Aorta (tissue), 5 donors: ENCODE measurements at regions not wholly inside any gene's neighbourhood (a gene's known extent, or its start where the extent isn't known, plus 50 kb on each side); places are given as distances from the start of the nearest gene placed in this dataset.

ENCODE experiments used
- ATAC-seq: fragments of 200-7000 bp; cut with Tn5 transposase; one replicate; pipeline ENCODE4 v1.9.1; 2022; ENCODE audit warnings: moderate library complexity; ENCODE audit not compliant: low FRiP score
- DNase-seq, 2 donors: peaks; one replicate each; pipeline ENCODE4 v3.0.0-alpha.2; 2020
- H3K27ac ChIP-seq, 2 donors: one replicate each; pipeline ENCODE4 v1.5.1; 2013; ENCODE audit warnings: low read length in 2 of 2, mild to moderate bottlenecking in 2 of 2, moderate library complexity in 2 of 2, control low read depth in 1 of 2, inconsistent platforms in 1 of 2, low read depth in 1 of 2
- H3K27me3 ChIP-seq, 2 donors: one replicate each; pipeline ENCODE4 v1.6.1; 2013; ENCODE audit warnings: control low read depth in 1 of 2, low read length in 1 of 2, mild to moderate bottlenecking in 1 of 2, moderate library complexity in 1 of 2; ENCODE audit not compliant: insufficient read depth in 2 of 2, control insufficient read depth in 1 of 2
- H3K36me3 ChIP-seq, 2 donors: one replicate each; pipeline ENCODE4 v1.6.1; 2013; ENCODE audit warnings: control low read depth in 1 of 2, low read length in 1 of 2, mild to moderate bottlenecking in 1 of 2; ENCODE audit not compliant: insufficient read depth in 2 of 2, control insufficient read depth in 1 of 2
- H3K4me1 ChIP-seq, 2 donors: one replicate each; pipeline ENCODE4 v1.6.1; 2013; ENCODE audit warnings: low read length in 2 of 2, control low read depth in 1 of 2, mild to moderate bottlenecking in 1 of 2, moderate library complexity in 1 of 2; ENCODE audit not compliant: insufficient read depth in 2 of 2, control insufficient read depth in 1 of 2
- H3K4me3 ChIP-seq, 2 donors: one replicate each; pipeline ENCODE4 v1.5.1; 2013; ENCODE audit warnings: low read length in 2 of 2, control low read depth in 1 of 2, mild to moderate bottlenecking in 1 of 2
- H3K9me3 ChIP-seq: one replicate; pipeline ENCODE4 v1.6.1; 2013; ENCODE audit warnings: mild to moderate bottlenecking, low read length; ENCODE audit not compliant: control insufficient read depth
- WGBS, 2 donors: extraction: QIAGEN DNeasy Blood & Tissue Kit; methylation state at CpG; one replicate each; pipeline ENCODE4 v1.1.7; 2013; 5-methylcytosine and 5-hydroxymethylcytosine counted together
- intact Hi-C, 2 donors: fragments of 100-400 bp; cut with DNase I; formaldehyde crosslinking; loops; one replicate each; pipeline versions ENCODE4 v1.14.2 to v1.15.0; 2022
- donor health status: healthy with polysubstance abuse.
- donor health status: Bipolar disorder and iron deficiency.
- donor health status: DM: no; HTN: no; CAD: no.
- donor health status: DM: no; HTN: no; CAD: no.
- donor health status: DM: yes; HTN: yes; CAD: no.

GRCh38 chr4:12963291-12963690 lies 520.8 kb downstream of the RAB28 start:
- DNase-seq (no peak), ATAC-seq (no peak)
- H3K9me3 ChIP-seq: no peaks in the 10 kb centered on the region
- no peaks in the 10 kb centered on the region for H3K27me3 ChIP-seq
- no peaks in the 10 kb centered on the region for H3K4me1 ChIP-seq
- intact Hi-C loops: no loop called here
- no peak overlapping the region for H3K27ac ChIP-seq
- H3K36me3 ChIP-seq: no peaks in the 10 kb centered on the region
- H3K4me3 ChIP-seq: no peak overlapping the region

- DNase-seq: no peak
- Histone ChIP-seq H3K9me3 (no peaks in the 10 kb centered on the region), H3K27ac (no peak overlapping the region), H3K4me1 (no peaks in the 10 kb centered on the region), H3K4me3 (no peak overlapping the region), H3K27me3 (no peaks in the 10 kb centered on the region), H3K36me3 (no peaks in the 10 kb centered on the region)
- WGBS, 2 donors: 35 to 61% methylated on average over 2 of the region's 2 CpGs
- intact Hi-C loops: no loop called here
- no peak for ATAC-seq
Observed at GRCh38 chr4:12961713-12962112, 522.4 kb downstream of the RAB28 start.

- Histone ChIP-seq H3K27ac (no peak overlapping the region), H3K36me3 (no peaks in the 10 kb centered on the region), H3K4me1 (peaks cover 0 to 3% of the 10 kb centered on the region in 2 donors), H3K9me3 (no peaks in the 10 kb centered on the region), H3K27me3 (no peaks in the 10 kb centered on the region), H3K4me3 (no peak overlapping the region)
- DNase-seq (no peak), ATAC-seq (no peak)
- intact Hi-C loops: no loop called here
Observed at GRCh38 chr4:12958436-12958835, 525.7 kb downstream of the RAB28 start.

- 75 to 83% methylated on average over 3 of the region's 3 CpGs for WGBS, 2 donors
- Histone ChIP-seq H3K4me1 (peaks cover 0 to 3% of the 10 kb centered on the region in 2 donors), H3K36me3 (no peaks in the 10 kb centered on the region), H3K27ac (no peak overlapping the region), H3K9me3 (no peaks in the 10 kb centered on the region), H3K4me3 (no peak overlapping the region), H3K27me3 (no peaks in the 10 kb centered on the region)
- ATAC-seq (no peak), DNase-seq (no peak)
- intact Hi-C loops: no loop called here
Observed at GRCh38 chr4:12957108-12957507, 527.0 kb downstream of the RAB28 start.

GRCh38 chr4:12956026-12956425 lies 528.1 kb downstream of the RAB28 start:
- no peaks in the 10 kb centered on the region for H3K36me3 ChIP-seq
- no peak overlapping the region for H3K4me3 ChIP-seq
- WGBS, 2 donors: 69 to 88% methylated on average over 2 of the region's 2 CpGs
- no peaks in the 10 kb centered on the region for H3K27me3 ChIP-seq
- no peak overlapping the region for H3K27ac ChIP-seq
- intact Hi-C loops: no loop called here
- ATAC-seq (no peak), DNase-seq (no peak)
- H3K9me3 ChIP-seq: no peaks in the 10 kb centered on the region
- peaks cover 0 to 3% of the 10 kb centered on the region in 2 donors for H3K4me1 ChIP-seq

- ATAC-seq: no peak
- intact Hi-C loops: no loop called here
- Histone ChIP-seq H3K36me3 (no peaks in the 10 kb centered on the region), H3K4me1 (no peaks in the 10 kb centered on the region), H3K9me3 (no peaks in the 10 kb centered on the region), H3K27ac (no peak overlapping the region), H3K4me3 (no peak overlapping the region), H3K27me3 (peaks cover 0 to 1% of the 10 kb centered on the region in 2 donors)
- WGBS, 2 donors: 31 to 45% methylated on average over 3 of the region's 3 CpGs
- no peak for DNase-seq
Observed at GRCh38 chr4:12949719-12950490, 534.2 kb downstream of the RAB28 start.

GRCh38 chr4:12943069-12943468 lies 541.1 kb downstream of the RAB28 start:
- Histone ChIP-seq H3K4me3 (no peak overlapping the region), H3K27me3 (no peaks in the 10 kb centered on the region), H3K36me3 (no peaks in the 10 kb centered on the region), H3K9me3 (no peaks in the 10 kb centered on the region), H3K4me1 (peaks cover 0 to 3% of the 10 kb centered on the region in 2 donors), H3K27ac (no peak overlapping the region)
- 89 to 91% methylated on average over 4 of the region's 4 CpGs for WGBS, 2 donors
- intact Hi-C loops: no loop called here
- no peak for DNase-seq
- ATAC-seq: no peak

GRCh38 chr4:12933760-12934221 lies 550.3 kb downstream of the RAB28 start:
- H3K27ac ChIP-seq: peak overlapping the region in 1 of 2 donors; percentile 40
- no peaks in the 10 kb centered on the region for H3K9me3 ChIP-seq
- H3K4me3 ChIP-seq: no peak overlapping the region
- intact Hi-C loops: no loop called here
- no peaks in the 10 kb centered on the region for H3K27me3 ChIP-seq
- no peaks in the 10 kb centered on the region for H3K36me3 ChIP-seq
- ATAC-seq (no peak), DNase-seq (no peak)
- no peaks in the 10 kb centered on the region for H3K4me1 ChIP-seq

GRCh38 chr4:12932203-12932788 lies 551.8 kb downstream of the RAB28 start:
- intact Hi-C loops: no loop called here
- no peak overlapping the region for H3K27ac ChIP-seq
- DNase-seq (no peak), ATAC-seq (no peak)
- no peaks in the 10 kb centered on the region for H3K4me1 ChIP-seq
- 63 to 79% methylated on average over 4 of the region's 4 CpGs for WGBS, 2 donors
- H3K27me3 ChIP-seq: no peaks in the 10 kb centered on the region
- no peaks in the 10 kb centered on the region for H3K9me3 ChIP-seq
- H3K36me3 ChIP-seq: no peaks in the 10 kb centered on the region
- no peak overlapping the region for H3K4me3 ChIP-seq
